ENCODE measurements at regions not wholly inside any gene's neighbourhood (a gene's known extent, or its start where the extent isn't known, plus 50 kb on each side); places are given as distances from the start of the nearest gene placed in this dataset.

- POLR2A ChIA-PET, result no interaction called here
- TF ChIP-seq EZH2 (IDR thresholded peaks at IDR 0.05; ENCODE audit: borderline replicate concordance, insufficient read depth, low read depth, low read length, poor library complexity, severe bottlenecking) (no peak), CTCF (IDR thresholded peaks at IDR 0.05) (no peak)
- Histone ChIP-seq H3K79me2 (ENCODE audit: control insufficient read depth, insufficient read depth, low read length) (no peaks in the 10 kb centered on the region), H2AFZ (ENCODE audit: insufficient read depth, low read depth, low read length, poor library complexity, severe bottlenecking) (no peak overlapping the region), H3K9me3 (ENCODE audit: control extremely low read depth in 1 of 3, control insufficient read depth in 2 of 3, insufficient read depth in 1 of 3, low read length in 2 of 3) (no peaks in the 10 kb centered on the region), H3K36me3 (replicated peaks in 1 of 2; ENCODE audit: control extremely low read depth in 1 of 2, control insufficient read depth in 1 of 2, extremely low read depth in 1 of 2, insufficient read depth in 2 of 2, low read length in 1 of 2) (no peaks in the 10 kb centered on the region), H4K20me1 (ENCODE audit: control insufficient read depth, insufficient read depth, low read length, poor library complexity, severe bottlenecking) (no peaks in the 10 kb centered on the region), H3K4me1 (ENCODE audit: control insufficient read depth in 2 of 2, insufficient read depth in 2 of 2, low read length in 2 of 2) (no peaks in the 10 kb centered on the region), H3K27me3 (replicated peaks in 1 of 4; ENCODE audit: control extremely low read depth in 1 of 4, control insufficient read depth in 3 of 4, insufficient read depth in 4 of 4, low read length in 3 of 4) (no peaks in the 10 kb centered on the region), H3K9ac (ENCODE audit: low read length) (no peak overlapping the region), H3K27ac (ENCODE audit: low read length in 2 of 2) (no peak overlapping the region), H3K4me2 (replicated peaks; ENCODE audit: low read depth, low read length, poor library complexity, severe bottlenecking) (no peak overlapping the region), H3K4me3 (ENCODE audit: control extremely low read depth in 1 of 5, extremely low read depth in 1 of 5, insufficient read depth in 1 of 5, low read depth in 2 of 5, low read length in 4 of 5) (no peak overlapping the region)
- Mint-ChIP-seq H3K27me3 (no peaks in the 10 kb centered on the region), H3K4me3 (no peak overlapping the region), H3K4me1 (no peaks in the 10 kb centered on the region), H3K27ac (no peak overlapping the region), H3K9me3 (ENCODE audit: insufficient read depth) (no peaks in the 10 kb centered on the region)
- CTCF ChIA-PET, result no interaction called here
- no peak for ATAC-seq (ENCODE audit: low read depth)
- no peak for DNase-seq
- no CpG with 5 or more reads among the region's 2 CpGs for WGBS (ENCODE audit: insufficient coverage)
- intact Hi-C loops (cut with micrococcal nuclease), result no loop called here
These were observed 604.3 kb downstream of the IPMK start for GRCh38 chr10:57663401-57663800.

- no peak overlapping the region for H3K4me2 ChIP-seq (replicated peaks; ENCODE audit: low read depth, low read length, poor library complexity, severe bottlenecking)
- H3K36me3 ChIP-seq (replicated peaks in 1 of 2; ENCODE audit: control extremely low read depth in 1 of 2, control insufficient read depth in 1 of 2, extremely low read depth in 1 of 2, insufficient read depth in 2 of 2, low read length in 1 of 2), result no peaks in the 10 kb centered on the region
- no peaks in the 10 kb centered on the region for H3K4me1 ChIP-seq (ENCODE audit: control insufficient read depth in 2 of 2, insufficient read depth in 2 of 2, low read length in 2 of 2)
- no peaks in the 10 kb centered on the region for H3K27me3 Mint-ChIP-seq
- H3K27me3 ChIP-seq (replicated peaks in 1 of 4; ENCODE audit: control extremely low read depth in 1 of 4, control insufficient read depth in 3 of 4, insufficient read depth in 4 of 4, low read length in 3 of 4), result no peaks in the 10 kb centered on the region
- H3K27ac ChIP-seq (ENCODE audit: low read length in 2 of 2), result no peak overlapping the region
- DNase-seq (no peak), ATAC-seq (ENCODE audit: low read depth) (no peak)
- WGBS (ENCODE audit: insufficient coverage), result 100% methylated on average over 2 of the region's 4 CpGs
- ChIA-PET CTCF (no interaction called here), POLR2A (no interaction called here)
- H2AFZ ChIP-seq (ENCODE audit: insufficient read depth, low read depth, low read length, poor library complexity, severe bottlenecking), result no peak overlapping the region
- no peaks in the 10 kb centered on the region for H3K9me3 Mint-ChIP-seq (ENCODE audit: insufficient read depth)
- no peak overlapping the region for H3K4me3 Mint-ChIP-seq
- no peak overlapping the region for H3K4me3 ChIP-seq (ENCODE audit: control extremely low read depth in 1 of 5, extremely low read depth in 1 of 5, insufficient read depth in 1 of 5, low read depth in 2 of 5, low read length in 4 of 5)
- intact Hi-C loops (cut with micrococcal nuclease), result no loop called here
- no peak overlapping the region for H3K27ac Mint-ChIP-seq
- H3K4me1 Mint-ChIP-seq, result no peaks in the 10 kb centered on the region
- no peaks in the 10 kb centered on the region for H3K79me2 ChIP-seq (ENCODE audit: control insufficient read depth, insufficient read depth, low read length)
- no peaks in the 10 kb centered on the region for H4K20me1 ChIP-seq (ENCODE audit: control insufficient read depth, insufficient read depth, low read length, poor library complexity, severe bottlenecking)
- no peaks in the 10 kb centered on the region for H3K9me3 ChIP-seq (ENCODE audit: control extremely low read depth in 1 of 3, control insufficient read depth in 2 of 3, insufficient read depth in 1 of 3, low read length in 2 of 3)
- H3K9ac ChIP-seq (ENCODE audit: low read length), result no peak overlapping the region
- no peak for TF ChIP-seq EZH2 (IDR thresholded peaks at IDR 0.05; ENCODE audit: borderline replicate concordance, insufficient read depth, low read depth, low read length, poor library complexity, severe bottlenecking)
- no peak for TF ChIP-seq CTCF (IDR thresholded peaks at IDR 0.05)
These were observed 606.5 kb downstream of the IPMK start for GRCh38 chr10:57661206-57661605.
